ENCODE measurements at regions not wholly inside any gene's neighbourhood (a gene's known extent, or its start where the extent isn't known, plus 50 kb on each side); places are given as distances from the start of the nearest gene placed in this dataset.

DNA sequence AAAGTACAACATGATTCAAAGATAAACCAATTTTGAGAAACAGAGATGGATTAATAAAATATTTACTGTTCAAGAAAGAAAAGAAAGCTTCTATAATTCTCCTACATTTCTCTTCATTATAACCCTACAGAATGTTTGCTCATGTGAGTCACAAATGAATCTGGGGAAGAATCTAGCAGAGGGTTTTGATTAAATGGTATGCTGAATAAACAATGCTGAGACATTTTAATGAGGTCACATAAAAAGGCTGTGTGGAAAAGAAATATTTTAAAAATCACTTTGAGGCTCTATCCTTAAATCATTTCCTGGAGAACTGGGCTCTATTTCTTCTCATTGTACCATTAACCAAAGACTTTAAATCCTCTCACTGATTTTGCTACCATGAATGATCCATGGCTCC lies 727.7 kb downstream of the NTRK3 start:
- TF ChIP-seq, protein P1, sequence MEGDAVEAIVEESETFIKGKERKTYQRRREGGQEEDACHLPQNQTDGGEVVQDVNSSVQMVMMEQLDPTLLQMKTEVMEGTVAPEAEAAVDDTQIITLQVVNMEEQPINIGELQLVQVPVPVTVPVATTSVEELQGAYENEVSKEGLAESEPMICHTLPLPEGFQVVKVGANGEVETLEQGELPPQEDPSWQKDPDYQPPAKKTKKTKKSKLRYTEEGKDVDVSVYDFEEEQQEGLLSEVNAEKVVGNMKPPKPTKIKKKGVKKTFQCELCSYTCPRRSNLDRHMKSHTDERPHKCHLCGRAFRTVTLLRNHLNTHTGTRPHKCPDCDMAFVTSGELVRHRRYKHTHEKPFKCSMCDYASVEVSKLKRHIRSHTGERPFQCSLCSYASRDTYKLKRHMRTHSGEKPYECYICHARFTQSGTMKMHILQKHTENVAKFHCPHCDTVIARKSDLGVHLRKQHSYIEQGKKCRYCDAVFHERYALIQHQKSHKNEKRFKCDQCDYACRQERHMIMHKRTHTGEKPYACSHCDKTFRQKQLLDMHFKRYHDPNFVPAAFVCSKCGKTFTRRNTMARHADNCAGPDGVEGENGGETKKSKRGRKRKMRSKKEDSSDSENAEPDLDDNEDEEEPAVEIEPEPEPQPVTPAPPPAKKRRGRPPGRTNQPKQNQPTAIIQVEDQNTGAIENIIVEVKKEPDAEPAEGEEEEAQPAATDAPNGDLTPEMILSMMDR (IDR thresholded peaks at IDR 0.05) = no peak
- TF ChIP-seq POLR2AphosphoS5 (IDR thresholded peaks at IDR 0.05) = no peak
